ENCODE measurements at regions not wholly inside any gene's neighbourhood (a gene's known extent, or its start where the extent isn't known, plus 50 kb on each side); places are given as distances from the start of the nearest gene placed in this dataset.

- no peak for TF ChIP-seq EZH2 (IDR thresholded peaks at IDR 0.05; ENCODE audit: low read length, missing control alignments)
- no peak for TF ChIP-seq CTCF (conservative IDR thresholded peaks at IDR 0.05 in 1 of 2, IDR thresholded peaks at IDR 0.05 in 1 of 2; ENCODE audit: low read depth in 1 of 2, low read length in 2 of 2)
Measured at GRCh38 chr1:37318490-37318889, 155.9 kb upstream of the ZC3H12A start.

Measured in fibroblast of lung (primary cell).